GM13977 (cell line): ENCODE measurements at regions not wholly inside any gene's neighbourhood (a gene's known extent, or its start where the extent isn't known, plus 50 kb on each side); places are given as distances from the start of the nearest gene placed in this dataset.
A peak's percentile ranks its signal among the peaks of the same experiment; 100 is the strongest.

Experiments
- DNase-seq: peaks from one replicate; pipeline ENCODE4 v3.0.0; 2012; ENCODE audit warnings: low spot score
- CTCF ChIP-seq: IDR thresholded peaks from 2 replicates; pipeline ENCODE4 v1.5.1; 2012; ENCODE audit warnings: mild to moderate bottlenecking, control low read depth; ENCODE audit not compliant: insufficient read depth; ENCODE audit errors: extremely low read depth, missing control alignments
- in situ Hi-C: fragments of 300-500 bp; cut with MboI; formaldehyde crosslinking; loops from one replicate; pipeline ENCODE4 v1.12.0; 2022; ENCODE audit warnings: low sequenced_read_pairs, low pct_unique_long_range_greater_than_20kb, mixed read lengths, inconsistent platforms; ENCODE audit not compliant: unreplicated experiment

GRCh38 chr6:15876406-15876805 lies 213.6 kb upstream of the DTNBP1 start:
- in situ Hi-C loops, result no loop called here
- TF ChIP-seq CTCF, result no peak

GRCh38 chr6:15875797-15876196 lies 213.0 kb upstream of the DTNBP1 start:
- in situ Hi-C loops, result no loop called here
- DNase-seq, result no peak
- TF ChIP-seq CTCF, result no peak

More at GRCh38 chr6:15876406-15876805, 213.6 kb upstream of the DTNBP1 start:
- peak; percentile 40 for DNase-seq

- no peak for DNase-seq
- no peak for TF ChIP-seq CTCF
- in situ Hi-C loops, result no loop called here
These were observed 212.0 kb upstream of the DTNBP1 start for GRCh38 chr6:15874821-15875220.

- TF ChIP-seq CTCF, result no peak
- in situ Hi-C loops, result no loop called here
- DNase-seq, result no peak
These were observed 211.5 kb upstream of the DTNBP1 start for GRCh38 chr6:15874326-15874725.

GRCh38 chr6:15872241-15873103 lies 209.6 kb upstream of the DTNBP1 start:
- in situ Hi-C loops, result no loop called here
- DNase-seq, result no peak
- TF ChIP-seq CTCF, result no peak

- no peak for DNase-seq
- no peak for TF ChIP-seq CTCF
- in situ Hi-C loops, result no loop called here
These were observed 208.4 kb upstream of the DTNBP1 start for GRCh38 chr6:15871276-15871675.
